Esophagus squamous epithelium (tissue), 4 donors: ENCODE measurements at regions not wholly inside any gene's neighbourhood (a gene's known extent, or its start where the extent isn't known, plus 50 kb on each side); places are given as distances from the start of the nearest gene placed in this dataset.

Experiments
- POLR2A ChIP-seq, 4 donors: fragments of 450-650 bp; IDR thresholded peaks; one replicate each; pipeline ENCODE4 v1.6.1; 2017; ENCODE audit warnings: antibody characterized with exemption in 4 of 4, mild to moderate bottlenecking in 4 of 4, moderate library complexity in 3 of 4
- TF ChIP-seq, protein P1 (sequence below), 6 experiments: fragments of 450-650 bp in 4 of 6; fragments of 200-600 bp in 2 of 6; sonication (generic) in 2 of 6; IDR thresholded peaks; one replicate each; pipeline ENCODE4 v1.5.1; 2016 to 2019; ENCODE audit warnings: antibody characterized with exemption in 6 of 6, mild to moderate bottlenecking in 4 of 6, moderate library complexity in 4 of 6

- TF ChIP-seq, protein P1, sequence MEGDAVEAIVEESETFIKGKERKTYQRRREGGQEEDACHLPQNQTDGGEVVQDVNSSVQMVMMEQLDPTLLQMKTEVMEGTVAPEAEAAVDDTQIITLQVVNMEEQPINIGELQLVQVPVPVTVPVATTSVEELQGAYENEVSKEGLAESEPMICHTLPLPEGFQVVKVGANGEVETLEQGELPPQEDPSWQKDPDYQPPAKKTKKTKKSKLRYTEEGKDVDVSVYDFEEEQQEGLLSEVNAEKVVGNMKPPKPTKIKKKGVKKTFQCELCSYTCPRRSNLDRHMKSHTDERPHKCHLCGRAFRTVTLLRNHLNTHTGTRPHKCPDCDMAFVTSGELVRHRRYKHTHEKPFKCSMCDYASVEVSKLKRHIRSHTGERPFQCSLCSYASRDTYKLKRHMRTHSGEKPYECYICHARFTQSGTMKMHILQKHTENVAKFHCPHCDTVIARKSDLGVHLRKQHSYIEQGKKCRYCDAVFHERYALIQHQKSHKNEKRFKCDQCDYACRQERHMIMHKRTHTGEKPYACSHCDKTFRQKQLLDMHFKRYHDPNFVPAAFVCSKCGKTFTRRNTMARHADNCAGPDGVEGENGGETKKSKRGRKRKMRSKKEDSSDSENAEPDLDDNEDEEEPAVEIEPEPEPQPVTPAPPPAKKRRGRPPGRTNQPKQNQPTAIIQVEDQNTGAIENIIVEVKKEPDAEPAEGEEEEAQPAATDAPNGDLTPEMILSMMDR (IDR thresholded peaks at IDR 0.05), result no peak
- TF ChIP-seq POLR2A (IDR thresholded peaks at IDR 0.05), result no peak
Observed at GRCh38 chr14:84152452-84152851, 1377.5 kb upstream of the FLRT2 start.
